HEK293 (cell line): ENCODE measurements at regions not wholly inside any gene's neighbourhood (a gene's known extent, or its start where the extent isn't known, plus 50 kb on each side); places are given as distances from the start of the nearest gene placed in this dataset.

Experiments
- CTCF ChIA-PET: fragments of 350-600 bp; formaldehyde crosslinking; extraction: SDS; loops from one replicate; lab custom pipeline; 2021; ENCODE audit warnings: antibody characterized with exemption; lab: Yijun Ruan, JAX
- POLR2A ChIA-PET: fragments of 300-600 bp; formaldehyde crosslinking; extraction: SDS; loops from one replicate; lab custom pipeline; 2020; ENCODE audit warnings: antibody characterized with exemption, inconsistent platforms; lab: Yijun Ruan, JAX
- H3K27ac ChIP-seq: fragments of 200-500 bp; sonication (Bioruptor generic); 2 replicates; pipeline ENCODE4 v1.5.1; 2014; ENCODE audit warnings: low read depth, low read length, control low read depth, inconsistent platforms; ENCODE audit errors: extremely low read depth
- H3K36me3 ChIP-seq, 2 experiments: fragments of 200-500 bp in 1 of 2; sonication (Bioruptor generic) in 1 of 2; 1 replicate in 1 of 2; 2 replicates in 1 of 2; pipeline ENCODE4 v1.5.1; 2014 to 2017; ENCODE audit warnings: inconsistent platforms in 2 of 2, low read length in 2 of 2; ENCODE audit not compliant: control insufficient read depth in 2 of 2, insufficient read depth in 1 of 2
- H3K4me1 ChIP-seq: fragments of 200-500 bp; sonication (Bioruptor generic); 2 replicates; pipeline ENCODE4 v1.5.1; 2014; ENCODE audit warnings: mild to moderate bottlenecking, low read length, inconsistent platforms; ENCODE audit not compliant: control insufficient read depth, insufficient read depth
- H3K4me3 ChIP-seq: 2 replicates; pipeline ENCODE4 v1.5.1; 2011; ENCODE audit warnings: low read depth, mild to moderate bottlenecking, control low read depth, low read length, moderate library complexity
- H3K9me3 ChIP-seq: fragments of 200-500 bp; sonication (Bioruptor generic); 2 replicates; pipeline ENCODE4 v1.5.1; 2014; ENCODE audit warnings: low read depth, low read length, inconsistent platforms; ENCODE audit not compliant: control insufficient read depth, insufficient read depth
- KLF8 ChIP-seq: fragments of 450-650 bp; formaldehyde crosslinking; IDR thresholded peaks from 2 replicates; pipeline ENCODE4 v1.5.1; 2016; ENCODE audit warnings: missing biosample characterization, missing genetic modification characterization
- MEIS1 ChIP-seq: sonication (generic); formaldehyde crosslinking; IDR thresholded peaks from 2 replicates; pipeline ENCODE4 v1.8.1; 2022; ENCODE audit warnings: missing genetic modification reagents, mild to moderate bottlenecking, borderline replicate concordance
- RBAK ChIP-seq: fragments of 450-650 bp; formaldehyde crosslinking; IDR thresholded peaks from 2 replicates; pipeline ENCODE4 v1.5.1; 2016; ENCODE audit warnings: missing biosample characterization, missing genetic modification characterization
- SCRT2 ChIP-seq: fragments of 450-650 bp; formaldehyde crosslinking; IDR thresholded peaks from 2 replicates; pipeline ENCODE4 v1.5.1; 2016; ENCODE audit warnings: missing biosample characterization, missing genetic modification characterization
- SETDB1 ChIP-seq: IDR thresholded peaks from one replicate; pipeline ENCODE4 v1.6.1; 2017; ENCODE audit warnings: mild to moderate bottlenecking, low read length, moderate library complexity, mixed read lengths; ENCODE audit not compliant: insufficient read length
- ZNF239 ChIP-seq: fragments of 450-650 bp; formaldehyde crosslinking; IDR thresholded peaks from 2 replicates; pipeline ENCODE4 v1.5.1; 2016; ENCODE audit warnings: missing biosample characterization, missing genetic modification characterization
- ZNF362 ChIP-seq: fragments of 450-650 bp; formaldehyde crosslinking; IDR thresholded peaks from 2 replicates; pipeline ENCODE4 v1.5.1; 2016; ENCODE audit warnings: missing biosample characterization, missing genetic modification characterization
- ZNF426 ChIP-seq: fragments of 450-650 bp; formaldehyde crosslinking; IDR thresholded peaks from 2 replicates; pipeline ENCODE4 v1.5.1; 2017; ENCODE audit warnings: missing biosample characterization, missing genetic modification characterization, mild to moderate bottlenecking, inconsistent platforms, moderate library complexity
- ZNF529 ChIP-seq: fragments of 450-650 bp; formaldehyde crosslinking; IDR thresholded peaks from 2 replicates; pipeline ENCODE4 v1.5.1; 2017; ENCODE audit warnings: missing genetic modification characterization, missing biosample characterization; ENCODE audit not compliant: insufficient replicate concordance
- ZNF621 ChIP-seq: fragments of 450-650 bp; formaldehyde crosslinking; IDR thresholded peaks from 2 replicates; pipeline ENCODE4 v1.5.1; 2017; ENCODE audit warnings: missing biosample characterization, missing genetic modification characterization
- TF ChIP-seq, protein P1 (sequence below): fragments of 450-650 bp; formaldehyde crosslinking; IDR thresholded peaks from 2 replicates; pipeline ENCODE4 v1.5.1; 2017; ENCODE audit warnings: missing biosample characterization, missing genetic modification characterization
- TF ChIP-seq, protein P2 (sequence below): fragments of 450-650 bp; formaldehyde crosslinking; IDR thresholded peaks from 2 replicates; pipeline ENCODE4; 2016; ENCODE audit warnings: missing biosample characterization, missing genetic modification characterization
- TF ChIP-seq, protein P3 (sequence below): fragments of 450-650 bp; formaldehyde crosslinking; IDR thresholded peaks from 2 replicates; pipeline ENCODE4 v1.5.1; 2016; ENCODE audit warnings: missing biosample characterization, missing genetic modification characterization
- TF ChIP-seq, protein P4 (sequence below): fragments of 450-650 bp; formaldehyde crosslinking; IDR thresholded peaks from 2 replicates; pipeline ENCODE4 v1.5.1; 2016; ENCODE audit warnings: missing biosample characterization, missing genetic modification characterization
- TF ChIP-seq, protein P5 (sequence below): fragments of 450-650 bp; formaldehyde crosslinking; IDR thresholded peaks from 2 replicates; pipeline ENCODE4 v1.5.1; 2016; ENCODE audit warnings: missing biosample characterization, missing genetic modification characterization

DNA sequence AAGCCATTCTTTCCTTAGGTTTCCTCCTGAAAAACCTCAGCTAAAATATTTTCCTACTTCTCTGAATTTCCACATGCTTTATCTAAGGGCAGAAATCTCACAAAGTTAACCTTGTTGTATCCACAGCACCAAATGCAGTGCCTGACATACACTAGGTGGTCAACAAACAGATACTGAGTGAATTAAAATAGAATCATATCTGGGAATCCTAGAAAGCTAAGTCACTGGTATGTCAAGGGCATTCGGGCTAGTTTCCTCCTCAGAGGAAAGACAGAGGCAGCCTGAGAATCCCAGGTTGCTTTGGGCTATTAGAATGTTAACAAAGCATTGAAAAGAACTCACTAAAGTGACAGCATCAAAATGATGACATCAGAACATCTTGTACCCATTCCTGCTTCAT lies 132.7 kb upstream of the F13A1 start:
- ChIA-PET CTCF (no interaction called here), POLR2A (no interaction called here)
- Histone ChIP-seq H3K4me1 (no peaks in the 10 kb centered on the region), H3K9me3 (no peaks in the 10 kb centered on the region), H3K4me3 (no peak overlapping the region), H3K27ac (no peak overlapping the region), H3K36me3 (no peaks in the 10 kb centered on the region)
- TF ChIP-seq RBAK (tag by site-specific recombination) (no peak), ZNF426 (tag by site-specific recombination) (no peak), ZNF529 (no peak), SETDB1 (no peak), ZNF239 (tag by site-specific recombination) (no peak), KLF8 (no peak), ZNF621 (tag by site-specific recombination) (no peak), MEIS1 (CRISPR knock-in tag) (no peak)
- TF ChIP-seq, protein P1, sequence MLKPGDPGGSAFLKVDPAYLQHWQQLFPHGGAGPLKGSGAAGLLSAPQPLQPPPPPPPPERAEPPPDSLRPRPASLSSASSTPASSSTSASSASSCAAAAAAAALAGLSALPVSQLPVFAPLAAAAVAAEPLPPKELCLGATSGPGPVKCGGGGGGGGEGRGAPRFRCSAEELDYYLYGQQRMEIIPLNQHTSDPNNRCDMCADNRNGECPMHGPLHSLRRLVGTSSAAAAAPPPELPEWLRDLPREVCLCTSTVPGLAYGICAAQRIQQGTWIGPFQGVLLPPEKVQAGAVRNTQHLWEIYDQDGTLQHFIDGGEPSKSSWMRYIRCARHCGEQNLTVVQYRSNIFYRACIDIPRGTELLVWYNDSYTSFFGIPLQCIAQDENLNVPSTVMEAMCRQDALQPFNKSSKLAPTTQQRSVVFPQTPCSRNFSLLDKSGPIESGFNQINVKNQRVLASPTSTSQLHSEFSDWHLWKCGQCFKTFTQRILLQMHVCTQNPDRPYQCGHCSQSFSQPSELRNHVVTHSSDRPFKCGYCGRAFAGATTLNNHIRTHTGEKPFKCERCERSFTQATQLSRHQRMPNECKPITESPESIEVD (tag by site-specific recombination), result no peak

- CTCF ChIA-PET, result interaction anchor here (1.9 kb wide), 1 partner anchor 19 kb away, joined by 6 read pairs; no protein-coding TSS in a partner anchor
- POLR2A ChIA-PET, result no interaction called here
- TF ChIP-seq, protein P2, sequence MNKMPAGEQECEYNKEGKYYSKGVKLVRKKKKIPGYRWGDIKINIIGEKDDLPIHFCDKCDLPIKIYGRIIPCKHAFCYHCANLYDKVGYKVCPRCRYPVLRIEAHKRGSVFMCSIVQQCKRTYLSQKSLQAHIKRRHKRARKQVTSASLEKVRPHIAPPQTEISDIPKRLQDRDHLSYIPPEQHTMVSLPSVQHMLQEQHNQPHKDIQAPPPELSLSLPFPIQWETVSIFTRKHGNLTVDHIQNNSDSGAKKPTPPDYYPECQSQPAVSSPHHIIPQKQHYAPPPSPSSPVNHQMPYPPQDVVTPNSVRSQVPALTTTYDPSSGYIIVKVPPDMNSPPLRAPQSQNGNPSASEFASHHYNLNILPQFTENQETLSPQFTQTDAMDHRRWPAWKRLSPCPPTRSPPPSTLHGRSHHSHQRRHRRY (tag by site-specific recombination), result no peak
Observed at GRCh38 chr6:6455272-6455671, 133.2 kb upstream of the LY86 start.

GRCh38 chr6:6458172-6458571 lies 130.3 kb upstream of the LY86 start:
- POLR2A ChIA-PET, result no interaction called here
- H3K36me3 ChIP-seq, result no peaks in the 10 kb centered on the region
- H3K4me3 ChIP-seq, result no peak overlapping the region
- H3K27ac ChIP-seq, result no peak overlapping the region
- no peak for TF ChIP-seq SCRT2
- TF ChIP-seq, protein P3, sequence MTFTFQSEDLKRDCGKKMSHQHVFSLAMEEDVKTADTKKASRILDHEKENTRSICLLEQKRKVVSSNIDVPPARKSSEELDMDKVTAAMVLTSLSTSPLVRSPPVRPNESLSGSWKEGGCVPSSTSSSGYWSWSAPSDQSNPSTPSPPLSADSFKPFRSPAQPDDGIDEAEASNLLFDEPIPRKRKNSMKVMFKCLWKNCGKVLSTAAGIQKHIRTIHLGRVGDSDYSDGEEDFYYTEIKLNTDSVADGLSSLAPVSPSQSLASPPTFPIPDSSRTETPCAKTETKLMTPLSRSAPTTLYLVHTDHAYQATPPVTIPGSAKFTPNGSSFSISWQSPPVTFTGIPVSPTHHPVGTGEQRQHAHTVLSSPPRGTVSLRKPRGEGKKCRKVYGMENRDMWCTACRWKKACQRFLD, result no peak
- TF ChIP-seq, protein P4, sequence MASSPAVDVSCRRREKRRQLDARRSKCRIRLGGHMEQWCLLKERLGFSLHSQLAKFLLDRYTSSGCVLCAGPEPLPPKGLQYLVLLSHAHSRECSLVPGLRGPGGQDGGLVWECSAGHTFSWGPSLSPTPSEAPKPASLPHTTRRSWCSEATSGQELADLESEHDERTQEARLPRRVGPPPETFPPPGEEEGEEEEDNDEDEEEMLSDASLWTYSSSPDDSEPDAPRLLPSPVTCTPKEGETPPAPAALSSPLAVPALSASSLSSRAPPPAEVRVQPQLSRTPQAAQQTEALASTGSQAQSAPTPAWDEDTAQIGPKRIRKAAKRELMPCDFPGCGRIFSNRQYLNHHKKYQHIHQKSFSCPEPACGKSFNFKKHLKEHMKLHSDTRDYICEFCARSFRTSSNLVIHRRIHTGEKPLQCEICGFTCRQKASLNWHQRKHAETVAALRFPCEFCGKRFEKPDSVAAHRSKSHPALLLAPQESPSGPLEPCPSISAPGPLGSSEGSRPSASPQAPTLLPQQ (tag by site-specific recombination), result no peak
- no peak for TF ChIP-seq ZNF362 (tag by site-specific recombination)
- TF ChIP-seq, protein P5, sequence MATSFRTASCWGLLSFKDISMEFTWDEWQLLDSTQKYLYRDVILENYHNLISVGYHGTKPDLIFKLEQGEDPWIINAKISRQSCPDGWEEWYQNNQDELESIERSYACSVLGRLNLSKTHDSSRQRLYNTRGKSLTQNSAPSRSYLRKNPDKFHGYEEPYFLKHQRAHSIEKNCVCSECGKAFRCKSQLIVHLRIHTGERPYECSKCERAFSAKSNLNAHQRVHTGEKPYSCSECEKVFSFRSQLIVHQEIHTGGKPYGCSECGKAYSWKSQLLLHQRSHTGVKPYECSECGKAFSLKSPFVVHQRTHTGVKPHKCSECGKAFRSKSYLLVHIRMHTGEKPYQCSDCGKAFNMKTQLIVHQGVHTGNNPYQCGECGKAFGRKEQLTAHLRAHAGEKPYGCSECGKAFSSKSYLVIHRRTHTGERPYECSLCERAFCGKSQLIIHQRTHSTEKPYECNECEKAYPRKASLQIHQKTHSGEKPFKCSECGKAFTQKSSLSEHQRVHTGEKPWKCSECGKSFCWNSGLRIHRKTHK, result no peak
- TF ChIP-seq, all 188 proteins: peak for 0
- CTCF ChIA-PET, result no interaction called here
- H3K9me3 ChIP-seq, result no peaks in the 10 kb centered on the region
- H3K4me1 ChIP-seq, result no peaks in the 10 kb centered on the region

More at GRCh38 chr6:6455272-6455671, 133.2 kb upstream of the LY86 start:
- Histone ChIP-seq H3K4me3 (no peak overlapping the region), H3K9me3 (no peaks in the 10 kb centered on the region), H3K27ac (no peak overlapping the region), H3K4me1 (no peaks in the 10 kb centered on the region), H3K36me3 (no peaks in the 10 kb centered on the region)
